Trophoblast cell (in vitro differentiated cells and primary cell): ENCODE measurements at regions not wholly inside any gene's neighbourhood (a gene's known extent, or its start where the extent isn't known, plus 50 kb on each side); places are given as distances from the start of the nearest gene placed in this dataset.

ENCODE experiments used
- DNase-seq, 2 donors: peaks; one replicate each; pipeline ENCODE4 v3.0.0-alpha.2; 2016
- H2AFZ ChIP-seq: 2 replicates; pipeline ENCODE4 v1.6.1; 2013; ENCODE audit warnings: low read length, moderate library complexity, mild to moderate bottlenecking; ENCODE audit not compliant: insufficient read depth, poor library complexity
- H2AK5ac ChIP-seq: 2 replicates; pipeline ENCODE4 v1.6.1; 2013; ENCODE audit warnings: mild to moderate bottlenecking, low read length
- H2BK120ac ChIP-seq: 2 replicates; pipeline ENCODE4 v1.6.1; 2013; ENCODE audit warnings: low read length, mild to moderate bottlenecking, moderate library complexity; ENCODE audit not compliant: insufficient read depth, poor library complexity
- H2BK12ac ChIP-seq: 2 replicates; pipeline ENCODE4 v1.6.1; 2013; ENCODE audit warnings: mild to moderate bottlenecking, low read length, moderate library complexity
- H2BK5ac ChIP-seq: 2 replicates; pipeline ENCODE4 v1.6.1; 2013; ENCODE audit warnings: low read length, low read depth, moderate library complexity, mild to moderate bottlenecking; ENCODE audit not compliant: poor library complexity
- H3K14ac ChIP-seq: 2 replicates; pipeline ENCODE4 v1.6.1; 2013; ENCODE audit warnings: mild to moderate bottlenecking, low read length
- H3K18ac ChIP-seq: 2 replicates; pipeline ENCODE4 v1.6.1; 2013; ENCODE audit warnings: mild to moderate bottlenecking, low read length
- H3K23ac ChIP-seq: 2 replicates; pipeline ENCODE4 v1.6.1; 2013; ENCODE audit warnings: low read length
- H3K27ac ChIP-seq: 2 replicates; pipeline ENCODE4 v1.5.1; 2013; ENCODE audit warnings: low read depth, mild to moderate bottlenecking, inconsistent platforms, low read length, moderate library complexity
- H3K27me3 ChIP-seq: 2 replicates; pipeline ENCODE4 v1.6.1; 2013; ENCODE audit warnings: inconsistent platforms, mild to moderate bottlenecking, low read length, moderate library complexity; ENCODE audit not compliant: insufficient read depth
- H3K36me3 ChIP-seq, 2 experiments: 1 replicate in 1 of 2; 2 replicates in 1 of 2; pipeline ENCODE4 v1.6.1; 2013; ENCODE audit warnings: low read length in 2 of 2, mild to moderate bottlenecking in 2 of 2, moderate library complexity in 1 of 2; ENCODE audit not compliant: insufficient read depth in 2 of 2, control insufficient read depth in 1 of 2
- H3K4ac ChIP-seq: 2 replicates; pipeline ENCODE4 v1.6.1; 2013; ENCODE audit warnings: low read depth, mild to moderate bottlenecking, low read length, moderate library complexity
- H3K4me1 ChIP-seq, 2 experiments: 1 replicate in 1 of 2; 2 replicates in 1 of 2; pipeline ENCODE4 v1.6.1; 2013; ENCODE audit warnings: low read length in 2 of 2, mild to moderate bottlenecking in 2 of 2, moderate library complexity in 1 of 2; ENCODE audit not compliant: insufficient read depth in 2 of 2, control insufficient read depth in 1 of 2
- H3K4me2 ChIP-seq: 2 replicates; pipeline ENCODE4 v1.6.1; 2013; ENCODE audit warnings: inconsistent platforms, mild to moderate bottlenecking, low read length, moderate library complexity
- H3K4me3 ChIP-seq: 2 replicates; pipeline ENCODE4 v1.5.1; 2013; ENCODE audit warnings: mild to moderate bottlenecking, low read depth, low read length, inconsistent platforms
- H3K79me1 ChIP-seq: one replicate; pipeline ENCODE4 v1.6.1; 2013; ENCODE audit warnings: low read length
- H3K79me2 ChIP-seq: 2 replicates; pipeline ENCODE4 v1.6.1; 2013; ENCODE audit warnings: low read length, mild to moderate bottlenecking; ENCODE audit not compliant: control insufficient read depth, insufficient read depth, poor library complexity
- H3K9ac ChIP-seq: 2 replicates; pipeline ENCODE4 v1.6.1; 2013; ENCODE audit warnings: mild to moderate bottlenecking, low read length
- H3K9me3 ChIP-seq: 2 replicates; pipeline ENCODE4 v1.6.1; 2013; ENCODE audit warnings: low read depth, mild to moderate bottlenecking, control low read depth, inconsistent platforms, low read length; ENCODE audit not compliant: insufficient read depth
- H4K12ac ChIP-seq: 2 replicates; pipeline ENCODE4 v1.6.1; 2013; ENCODE audit warnings: low read depth, mild to moderate bottlenecking, low read length, moderate library complexity
- H4K8ac ChIP-seq: 2 replicates; pipeline ENCODE4 v1.6.1; 2013; ENCODE audit warnings: low read depth, mild to moderate bottlenecking, low read length, moderate library complexity
- H4K91ac ChIP-seq: one replicate; pipeline ENCODE4 v1.6.1; 2013; ENCODE audit warnings: low read depth, mild to moderate bottlenecking, low read length, moderate library complexity
- WGBS: extraction: QIAGEN DNeasy Blood & Tissue Kit; methylation state at CpG from one replicate; pipeline ENCODE4 v1.1.7; 2013; ENCODE audit warnings: missing lambda C conversion rate; ENCODE audit not compliant: insufficient read length, insufficient coverage; ENCODE audit errors: extremely low coverage; 5-methylcytosine and 5-hydroxymethylcytosine counted together

- H3K27ac ChIP-seq, result no peak overlapping the region
- H3K9me3 ChIP-seq, result peaks cover 2% of the 10 kb centered on the region
- no peak overlapping the region for H3K4ac ChIP-seq
- H3K36me3 ChIP-seq, result peaks cover 0 to 6% of the 10 kb centered on the region in 2 experiments
- H4K8ac ChIP-seq, result no peak overlapping the region
- H3K4me1 ChIP-seq, result peaks cover 14 to 27% of the 10 kb centered on the region in 2 experiments
- H3K79me2 ChIP-seq, result peaks cover 2% of the 10 kb centered on the region
- no peak overlapping the region for H2BK5ac ChIP-seq
- no CpG with 5 or more reads among the region's 24 CpGs for WGBS
- no peak overlapping the region for H3K23ac ChIP-seq
- no peak for DNase-seq
- peak overlapping the region; percentile 33 for H2AFZ ChIP-seq
- no peak overlapping the region for H3K4me3 ChIP-seq
- no peak overlapping the region for H4K91ac ChIP-seq
- H4K12ac ChIP-seq, result no peak overlapping the region
- no peak overlapping the region for H2AK5ac ChIP-seq
- H3K14ac ChIP-seq, result no peak overlapping the region
- H3K4me2 ChIP-seq, result no peak overlapping the region
- H3K79me1 ChIP-seq, result no peaks in the 10 kb centered on the region
- H2BK120ac ChIP-seq, result no peak overlapping the region
- H2BK12ac ChIP-seq, result no peak overlapping the region
- H3K27me3 ChIP-seq, result no peaks in the 10 kb centered on the region
- H3K18ac ChIP-seq, result no peak overlapping the region
- H3K9ac ChIP-seq, result no peak overlapping the region
Observed at GRCh38 chr17:77435272-77436057, 294.7 kb downstream of the SEC14L1 start.

GRCh38 chr17:77436058-77436442 lies 295.3 kb downstream of the SEC14L1 start:
- Histone ChIP-seq H3K4me3 (no peak overlapping the region), H3K23ac (no peak overlapping the region), H3K79me1 (no peaks in the 10 kb centered on the region), H3K79me2 (peaks cover 2% of the 10 kb centered on the region), H2BK120ac (no peak overlapping the region), H2BK5ac (no peak overlapping the region), H2AK5ac (no peak overlapping the region), H3K9me3 (peaks cover 2% of the 10 kb centered on the region), H3K18ac (no peak overlapping the region), H4K8ac (no peak overlapping the region), H3K4me2 (no peak overlapping the region), H4K91ac (no peak overlapping the region), H2BK12ac (no peak overlapping the region), H3K14ac (no peak overlapping the region), H3K36me3 (peaks cover 0 to 6% of the 10 kb centered on the region in 2 experiments), H3K27ac (no peak overlapping the region), H3K4me1 (peaks cover 11 to 24% of the 10 kb centered on the region in 2 experiments), H3K27me3 (no peaks in the 10 kb centered on the region), H3K4ac (no peak overlapping the region), H4K12ac (no peak overlapping the region), H3K9ac (no peak overlapping the region), H2AFZ (peak overlapping the region; percentile 33)
- no CpG with 5 or more reads among the region's 11 CpGs for WGBS
- no peak for DNase-seq

- Histone ChIP-seq H2AK5ac (no peak overlapping the region), H3K4ac (no peak overlapping the region), H3K79me1 (no peaks in the 10 kb centered on the region), H3K27me3 (no peaks in the 10 kb centered on the region), H3K18ac (peak overlapping the region; percentile 4), H3K9me3 (peaks cover 2% of the 10 kb centered on the region), H2BK5ac (no peak overlapping the region), H3K9ac (no peak overlapping the region), H3K23ac (no peak overlapping the region), H3K27ac (no peak overlapping the region), H3K14ac (no peak overlapping the region), H3K4me1 (peaks cover 10 to 23% of the 10 kb centered on the region in 2 experiments), H2AFZ (no peak overlapping the region), H3K4me3 (no peak overlapping the region), H4K91ac (no peak overlapping the region), H2BK12ac (peak overlapping the region; percentile 14), H3K36me3 (peaks cover 0 to 6% of the 10 kb centered on the region in 2 experiments), H4K12ac (no peak overlapping the region), H4K8ac (no peak overlapping the region), H2BK120ac (no peak overlapping the region), H3K79me2 (peaks cover 2% of the 10 kb centered on the region), H3K4me2 (no peak overlapping the region)
- WGBS, result no CpG with 5 or more reads among the region's 11 CpGs
- DNase-seq, result no peak
Observed at GRCh38 chr17:77436481-77436880, 295.7 kb downstream of the SEC14L1 start.

GRCh38 chr17:77437017-77437416 lies 296.2 kb downstream of the SEC14L1 start:
- H3K14ac ChIP-seq, result no peak overlapping the region
- H3K27ac ChIP-seq, result no peak overlapping the region
- no peak for DNase-seq
- no peak overlapping the region for H2AK5ac ChIP-seq
- peaks cover 2% of the 10 kb centered on the region for H3K9me3 ChIP-seq
- peaks cover 0 to 6% of the 10 kb centered on the region in 2 experiments for H3K36me3 ChIP-seq
- no peak overlapping the region for H3K4me2 ChIP-seq
- H3K79me2 ChIP-seq, result peaks cover 2% of the 10 kb centered on the region
- H2BK12ac ChIP-seq, result no peak overlapping the region
- H3K79me1 ChIP-seq, result no peaks in the 10 kb centered on the region
- H3K9ac ChIP-seq, result no peak overlapping the region
- peak overlapping the region; percentile 4 for H3K18ac ChIP-seq
- H3K4ac ChIP-seq, result no peak overlapping the region
- WGBS, result no CpG with 5 or more reads among the region's 10 CpGs
- H4K91ac ChIP-seq, result no peak overlapping the region
- no peak overlapping the region for H2AFZ ChIP-seq
- peaks cover 10 to 23% of the 10 kb centered on the region in 2 experiments for H3K4me1 ChIP-seq
- H4K12ac ChIP-seq, result no peak overlapping the region
- H2BK120ac ChIP-seq, result no peak overlapping the region
- no peaks in the 10 kb centered on the region for H3K27me3 ChIP-seq
- H2BK5ac ChIP-seq, result no peak overlapping the region
- no peak overlapping the region for H3K4me3 ChIP-seq
- no peak overlapping the region for H3K23ac ChIP-seq
- no peak overlapping the region for H4K8ac ChIP-seq
